DMS 273 treated with DMSO at 0.1 percent for 48 hours (cell line): ENCODE measurements at regions not wholly inside any gene's neighbourhood (a gene's known extent, or its start where the extent isn't known, plus 50 kb on each side); places are given as distances from the start of the nearest gene placed in this dataset.

Experiments
- DNase-seq: peaks from one replicate; lab custom pipeline; 2025; lab: John Stamatoyannopoulos, UW

DNA sequence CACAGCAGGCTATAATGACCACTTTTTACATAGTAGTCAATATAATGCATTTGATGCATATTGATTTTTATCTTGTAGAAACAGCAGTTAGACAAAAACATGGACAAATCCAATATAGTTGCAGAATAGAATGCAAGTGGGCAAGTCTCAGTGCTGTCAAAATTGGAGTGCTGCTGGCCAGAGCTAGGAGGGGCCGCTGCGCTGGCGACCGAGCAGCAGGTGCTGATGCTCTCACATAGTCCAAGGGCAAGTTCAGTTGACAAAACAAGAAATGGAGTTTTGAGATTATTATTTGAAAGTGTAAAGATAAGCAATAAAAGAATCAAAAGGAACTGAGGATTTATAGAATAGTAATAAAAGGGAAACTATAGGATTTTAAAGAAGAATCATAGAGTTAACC, 60.6 kb upstream of the CDK20 start:
- no peak for DNase-seq

DNA sequence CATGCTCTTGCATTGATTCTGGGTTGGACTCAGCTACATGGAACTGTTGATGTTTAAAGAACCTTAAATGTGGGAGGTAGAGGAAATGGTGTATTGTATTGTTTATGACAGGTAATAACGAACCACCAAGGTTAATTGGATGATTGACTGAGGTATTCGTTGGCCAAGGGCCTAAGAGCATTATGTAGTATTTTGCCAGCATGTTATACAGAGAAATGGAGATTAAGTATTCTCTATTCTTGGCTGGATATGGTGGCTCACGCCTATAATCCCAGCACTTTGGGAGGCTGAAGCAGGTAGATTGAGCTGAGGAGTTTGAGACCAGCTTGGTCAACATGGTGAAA, 59.0 kb upstream of the CDK20 start:
- DNase-seq, result no peak

DNA sequence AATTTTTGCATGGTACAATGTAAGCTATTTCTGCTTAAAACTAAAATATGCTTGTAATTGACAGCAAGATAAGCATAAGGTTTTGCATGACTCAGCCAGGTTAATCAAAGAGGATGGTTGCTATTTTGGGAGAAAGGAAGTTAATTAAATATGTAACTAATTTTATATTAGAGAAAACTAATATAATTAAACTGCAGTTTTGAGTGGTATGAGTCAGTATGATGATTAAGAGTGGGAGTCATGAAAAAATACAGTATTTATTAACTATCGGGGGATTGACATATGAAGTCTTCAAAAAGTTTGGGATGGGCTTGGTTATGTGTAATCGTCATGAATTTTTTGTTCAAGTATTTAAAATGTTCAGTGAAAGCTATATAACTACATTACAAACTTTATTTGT, 54.0 kb upstream of the CDK20 start:
- no peak for DNase-seq

DNA sequence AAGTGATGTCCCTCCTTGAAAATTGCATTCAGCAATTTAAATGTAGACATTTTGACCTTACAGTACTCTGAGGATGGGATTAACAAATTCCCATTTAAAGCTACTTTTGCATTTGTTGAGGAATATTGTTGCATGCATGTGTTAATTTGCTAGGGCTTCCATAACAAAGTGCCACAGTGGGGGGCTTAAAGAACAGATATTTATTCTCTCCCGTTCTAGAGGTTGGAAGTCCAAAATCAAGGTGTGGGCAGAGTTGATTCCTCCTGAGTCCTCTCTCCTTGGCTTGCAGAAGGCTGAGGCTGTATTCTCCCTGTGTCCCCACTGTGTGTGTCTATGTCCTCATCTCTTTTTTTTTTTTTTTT, 51.8 kb upstream of the CDK20 start:
- DNase-seq, result no peak

DNA sequence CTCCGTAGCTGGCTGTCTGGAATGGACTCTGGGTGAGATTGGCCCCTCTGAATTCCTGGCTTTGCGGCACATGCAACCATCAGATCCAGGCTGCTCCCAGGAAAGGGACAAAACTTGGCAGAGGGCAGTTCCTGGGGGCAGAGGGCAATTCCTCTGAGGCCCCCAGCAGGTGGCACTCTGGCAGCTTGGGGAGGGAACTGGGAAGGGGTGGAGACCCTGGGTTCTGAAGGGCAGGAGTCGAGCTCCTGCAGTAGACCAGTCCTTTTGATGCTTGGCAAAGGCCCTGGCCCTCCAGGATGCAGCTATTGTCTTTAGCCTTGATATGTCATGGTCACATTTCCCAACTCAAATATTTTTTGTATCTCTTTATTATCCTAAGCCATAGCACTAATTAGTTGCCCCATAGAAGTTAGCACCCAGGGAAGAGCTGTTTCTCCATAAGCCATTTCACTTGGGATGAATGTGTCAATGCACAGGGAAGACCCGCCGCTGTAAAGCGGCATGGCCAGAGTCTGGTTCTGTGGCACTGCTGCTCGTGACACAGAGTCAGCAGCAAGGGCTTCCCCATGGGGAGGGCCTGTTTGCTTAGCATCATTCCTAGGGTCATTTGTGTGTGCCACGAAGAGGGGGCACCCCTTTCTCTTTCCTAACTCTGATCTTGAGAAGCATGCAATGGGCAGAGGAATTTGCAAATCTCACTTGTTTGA, 51.2 kb upstream of the CDK20 start:
- no peak for DNase-seq

DNA sequence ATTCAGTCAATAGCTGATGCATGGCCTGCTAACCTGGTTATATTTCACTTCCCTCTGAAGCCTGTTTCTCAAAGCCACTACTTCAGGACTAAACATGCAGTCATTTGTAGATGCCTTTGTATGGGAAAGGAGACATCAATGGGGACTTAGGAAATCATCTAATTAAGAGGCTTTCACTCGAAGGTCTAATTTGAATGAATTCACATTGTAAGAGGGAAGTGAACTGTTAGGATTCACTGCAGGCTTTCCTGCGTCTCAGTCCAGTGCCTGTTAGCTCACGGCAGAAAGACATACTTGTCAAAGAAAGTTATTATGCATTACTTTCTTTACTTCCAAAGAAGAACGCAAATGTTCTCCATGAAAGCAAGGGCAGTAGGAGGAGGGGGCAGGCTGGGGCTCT, 50.6 kb upstream of the CDK20 start:
- no peak for DNase-seq
